Stimulated activated CD4-positive, alpha-beta T cell treated with anti-CD3 and anti-CD28 coated beads, TNF-alpha, amount 100 ng/mL, for 48 hours (primary cell): ENCODE measurements at regions not wholly inside any gene's neighbourhood (a gene's known extent, or its start where the extent isn't known, plus 50 kb on each side); places are given as distances from the start of the nearest gene placed in this dataset.
"Not testable (repeated sequence)": the region's sequence is repeated elsewhere in the genome, so short reads cannot be mapped to it uniquely, and the experiment has no call there.

Source experiments
- DNase-seq, 3 donors: peaks; one replicate each; pipeline ENCODE4 v3.0.0-alpha.2; 2020; ENCODE audit warnings: low read depth in 3 of 3

DNA sequence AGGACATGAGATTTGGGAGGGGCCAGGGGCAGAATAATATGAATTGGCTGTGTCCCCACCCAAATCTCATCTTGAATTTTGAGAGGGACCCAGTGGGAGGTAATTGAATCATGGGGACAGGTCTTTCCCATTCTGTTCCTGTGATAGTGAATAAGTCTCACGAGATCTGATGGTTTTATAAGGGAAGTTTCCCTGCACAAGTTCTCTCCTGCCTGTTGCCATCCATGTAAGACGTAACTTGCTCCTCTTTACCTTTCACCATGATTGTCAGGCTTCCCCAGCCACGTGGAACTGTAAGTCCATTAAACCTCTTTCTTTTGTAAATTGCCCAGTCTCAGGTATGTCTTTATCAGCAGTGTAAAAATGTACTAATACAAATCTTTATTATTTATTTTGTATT lies 452.8 kb upstream of the MGAT4C start:
- not testable (repeated sequence) for DNase-seq

- no peak for DNase-seq
Observed at GRCh38 chr12:86698641-86698980, 442.4 kb upstream of the MGAT4C start.

GRCh38 chr12:86697916-86698640 lies 441.9 kb upstream of the MGAT4C start:
- DNase-seq = no peak

- no peak for DNase-seq
Observed at GRCh38 chr12:86683568-86684304, 427.5 kb upstream of the MGAT4C start.

GRCh38 chr12:86681060-86681459 lies 424.9 kb upstream of the MGAT4C start:
- DNase-seq = no peak

DNA sequence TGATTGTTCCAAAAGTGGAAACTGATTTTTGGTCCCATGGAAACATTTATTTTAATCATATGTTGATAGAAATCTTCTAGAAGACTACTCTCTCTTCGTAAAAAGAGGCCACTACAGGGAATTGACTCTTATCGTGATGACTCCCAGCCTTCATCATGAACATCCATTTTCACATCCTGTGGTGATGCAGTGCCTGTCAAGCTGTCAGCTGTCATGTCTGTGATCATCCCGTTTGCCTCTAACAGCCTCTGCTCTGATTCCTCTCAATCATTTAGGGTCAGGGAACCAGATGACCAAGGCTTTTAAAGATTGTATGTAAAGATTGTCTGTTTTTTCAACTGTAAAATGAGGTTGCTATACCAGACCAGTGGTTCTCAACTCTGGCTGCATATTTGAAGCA lies 419.0 kb upstream of the MGAT4C start:
- DNase-seq = no peak

- no peak for DNase-seq
Observed at GRCh38 chr12:86670986-86671385, 414.8 kb upstream of the MGAT4C start.

DNA sequence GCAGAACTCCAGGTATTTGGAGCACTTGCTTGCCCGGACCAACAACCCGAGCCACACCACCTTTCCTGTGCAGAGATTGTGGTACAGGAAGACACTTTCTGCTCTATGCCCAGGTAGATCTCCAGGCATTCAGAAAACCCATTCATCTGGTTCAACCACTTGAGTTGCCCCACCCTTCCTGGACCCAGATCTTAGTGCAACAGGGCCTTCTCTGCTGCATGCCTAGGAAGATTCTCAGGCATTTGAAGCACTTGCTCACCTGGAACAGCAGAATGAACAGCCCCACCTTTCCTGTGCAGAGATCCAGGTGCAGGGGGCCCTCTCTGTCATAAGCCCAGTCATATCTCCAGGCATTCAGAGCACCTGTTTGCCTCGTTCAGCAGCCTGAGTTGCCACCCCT lies 412.8 kb upstream of the MGAT4C start:
- no peak for DNase-seq

DNA sequence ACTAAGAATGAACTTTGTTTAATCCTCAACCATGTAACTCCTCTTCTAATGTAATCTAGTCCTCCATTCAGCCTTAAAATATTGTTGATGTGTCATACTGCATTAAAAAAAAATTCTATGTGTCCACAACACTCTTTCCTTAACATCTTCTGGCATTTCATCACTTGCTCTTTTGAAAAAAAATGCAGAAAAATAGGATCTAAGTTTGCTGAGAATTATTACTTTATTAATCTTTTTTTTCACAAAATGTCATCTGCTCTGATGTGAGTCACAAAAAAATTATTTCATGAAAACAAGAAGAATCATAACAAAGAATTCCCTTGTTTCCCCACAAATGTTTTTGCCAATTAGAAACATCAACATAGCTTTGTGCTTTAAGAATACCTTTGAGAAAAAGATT lies 410.1 kb upstream of the MGAT4C start:
- DNase-seq = no peak

DNA sequence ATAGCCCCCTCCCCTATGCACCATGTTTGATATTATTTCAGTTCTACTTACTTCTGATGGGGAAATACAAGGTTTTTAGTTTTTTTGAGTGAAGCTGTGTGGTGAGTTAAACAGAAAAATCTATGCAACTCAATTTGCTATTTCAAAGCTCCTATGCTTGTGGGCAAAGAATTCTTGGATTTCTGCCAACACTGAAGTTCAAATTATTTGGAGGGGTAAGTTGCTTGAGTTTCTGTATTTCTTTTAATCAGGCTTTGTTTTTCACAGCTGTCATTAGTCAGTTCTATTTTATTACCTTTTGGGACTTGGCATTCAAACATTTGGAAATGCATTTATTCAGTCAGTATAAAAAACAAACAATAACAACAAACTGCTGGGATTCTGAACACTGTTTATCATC lies 407.5 kb upstream of the MGAT4C start:
- DNase-seq = no peak

DNA sequence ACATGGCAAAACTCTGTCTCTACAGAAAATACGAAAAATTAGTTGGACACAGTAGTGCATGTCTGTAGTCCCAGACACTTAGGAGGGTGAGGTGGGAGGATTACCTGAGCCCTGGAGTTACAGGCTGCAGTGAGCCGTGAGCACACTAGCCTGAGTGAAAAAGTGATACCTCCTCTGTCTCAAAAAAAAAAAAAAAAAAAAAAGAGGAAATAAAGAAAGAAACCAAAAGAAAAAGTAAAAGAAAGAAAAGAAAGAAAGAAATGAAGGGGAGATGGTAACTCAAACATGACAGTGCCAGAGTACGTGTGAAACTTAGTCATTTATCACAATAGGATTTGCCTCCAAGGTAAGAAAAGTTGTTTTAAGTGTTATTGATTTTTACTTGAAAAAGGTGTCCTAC lies 407.0 kb upstream of the MGAT4C start:
- no peak for DNase-seq

DNA sequence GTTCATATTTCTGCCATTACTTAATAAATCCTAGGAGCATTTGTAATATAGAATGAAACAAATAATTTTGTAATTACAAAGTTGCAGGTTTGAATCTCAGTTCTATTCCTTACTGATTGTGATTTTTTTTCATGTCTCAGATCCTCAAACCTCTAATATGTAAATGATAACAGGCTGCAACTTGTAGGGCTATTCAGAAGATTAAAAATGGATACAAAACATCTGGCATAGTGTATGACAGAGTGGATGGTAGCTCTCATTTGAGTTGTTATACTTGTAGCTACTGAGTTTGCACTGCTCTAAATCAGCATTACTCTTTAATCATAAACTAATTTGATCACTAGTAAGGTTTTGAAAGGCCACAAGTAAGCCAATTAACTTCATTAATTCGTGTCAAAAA lies 406.3 kb upstream of the MGAT4C start:
- no peak for DNase-seq

- no peak for DNase-seq
Observed at GRCh38 chr12:86660488-86661147, 404.4 kb upstream of the MGAT4C start.

- no peak for DNase-seq
Observed at GRCh38 chr12:86659985-86660384, 403.8 kb upstream of the MGAT4C start.

DNA sequence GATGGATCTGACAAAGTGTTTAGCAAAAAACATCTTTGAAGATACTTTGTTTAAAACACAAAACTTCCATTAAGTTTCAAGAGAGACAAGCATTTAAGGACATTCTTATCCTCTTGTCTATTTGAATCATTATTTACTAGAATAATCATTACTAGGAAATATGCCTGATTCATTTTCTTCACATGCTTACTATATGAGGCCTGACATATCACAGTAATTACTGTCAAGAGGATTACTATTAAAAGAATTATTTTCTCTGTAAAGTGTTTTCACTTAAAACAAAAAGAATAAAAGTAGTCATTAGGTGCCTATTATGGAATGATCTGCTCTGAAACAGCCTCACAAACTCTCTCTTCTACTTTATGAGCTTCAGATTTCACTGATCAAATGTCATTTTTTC lies 402.1 kb upstream of the MGAT4C start:
- no peak for DNase-seq

DNA sequence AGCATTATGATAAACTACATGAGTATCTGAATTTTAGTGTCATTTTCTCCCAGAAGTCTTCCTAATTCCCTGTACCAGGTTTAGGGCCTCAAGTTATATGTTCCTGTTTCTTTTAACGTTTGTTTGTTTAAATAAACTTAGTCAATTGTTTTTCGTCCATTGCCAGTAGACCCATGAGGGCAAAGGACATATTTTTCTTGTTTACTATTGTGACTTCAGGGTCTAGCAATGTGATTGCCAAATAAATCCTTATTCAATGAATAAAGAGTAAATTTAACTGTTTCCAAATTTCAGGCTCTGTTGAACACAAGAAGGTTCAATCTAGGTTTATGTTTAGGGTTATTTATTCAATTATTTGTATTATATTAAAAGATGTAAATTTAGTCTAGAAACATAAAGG lies 391.6 kb upstream of the MGAT4C start:
- no peak for DNase-seq

GRCh38 chr12:86634456-86635410 lies 378.5 kb upstream of the MGAT4C start:
- no peak for DNase-seq

DNA sequence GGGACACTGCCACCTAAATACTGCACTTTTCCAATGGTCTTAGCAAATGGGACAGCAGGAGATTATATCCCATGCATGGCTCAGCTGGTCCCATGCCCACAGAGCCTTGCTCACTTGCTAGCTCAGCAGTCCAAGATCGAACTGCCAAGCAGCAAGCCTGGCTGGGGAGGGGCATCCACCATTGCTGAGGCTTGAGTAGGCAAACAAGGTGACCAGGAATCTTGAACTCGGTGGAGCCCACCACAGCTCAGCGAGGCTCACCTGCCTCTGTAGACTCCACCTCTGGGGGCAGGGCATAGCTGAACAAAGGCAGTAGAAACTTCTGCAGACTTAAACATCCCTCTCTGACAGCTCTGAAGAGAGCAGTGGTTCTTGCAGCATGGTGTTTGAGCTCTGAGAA lies 370.8 kb upstream of the MGAT4C start:
- DNase-seq = no peak

DNA sequence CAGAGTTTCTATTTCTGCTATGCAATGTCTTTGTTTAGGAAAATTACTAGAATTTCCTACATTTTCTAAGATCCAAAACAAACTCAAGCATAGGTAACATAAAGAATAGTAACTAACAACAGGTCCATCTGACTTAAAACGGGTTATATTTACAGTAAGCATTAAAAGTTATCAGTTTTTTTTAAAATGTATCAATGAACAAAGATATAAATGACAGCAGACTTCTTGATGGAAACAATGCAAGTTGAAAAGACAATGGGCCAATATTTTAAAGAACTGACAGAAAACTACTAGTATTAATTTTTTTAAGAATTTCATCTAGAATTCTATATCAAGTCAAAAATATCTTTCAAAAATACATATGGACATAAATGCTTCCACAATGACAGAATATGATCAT lies 367.1 kb upstream of the MGAT4C start:
- no peak for DNase-seq

- DNase-seq = no peak
Observed at GRCh38 chr12:86621957-86622356, 365.8 kb upstream of the MGAT4C start.

GRCh38 chr12:86613311-86613710 lies 357.1 kb upstream of the MGAT4C start:
- DNase-seq = no peak

DNA sequence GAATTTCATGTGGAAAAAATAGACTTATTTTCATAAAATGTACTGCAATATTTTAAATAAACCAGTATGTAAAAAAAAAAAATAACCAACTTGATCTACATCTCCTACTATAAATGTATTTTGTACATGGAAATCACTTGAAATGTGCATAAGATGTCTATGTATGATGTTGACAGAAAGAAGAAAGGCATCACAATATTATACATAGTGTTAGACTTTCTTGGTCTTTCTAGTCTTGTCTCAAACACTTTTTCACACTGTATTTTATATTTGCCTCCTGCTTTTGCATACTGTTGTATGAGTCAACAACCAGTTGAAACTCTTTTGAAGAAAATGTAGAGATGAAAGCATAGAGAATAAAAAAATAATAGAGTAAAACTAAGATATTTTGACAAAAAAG lies 352.4 kb upstream of the MGAT4C start:
- no peak for DNase-seq
